Mucosa of stomach (tissue), 1 donor: ENCODE measurements at regions not wholly inside any gene's neighbourhood (a gene's known extent, or its start where the extent isn't known, plus 50 kb on each side); places are given as distances from the start of the nearest gene placed in this dataset.

Experiments
- H3K27me3 ChIP-seq: one replicate; pipeline ENCODE4 v1.7.0; 2013; ENCODE audit warnings: mild to moderate bottlenecking, low read length; ENCODE audit not compliant: control insufficient read depth, insufficient read depth
- H3K36me3 ChIP-seq: one replicate; pipeline ENCODE4 v1.7.0; 2013; ENCODE audit warnings: low read length; ENCODE audit not compliant: control insufficient read depth, insufficient read depth
- H3K4me1 ChIP-seq: one replicate; pipeline ENCODE4 v1.7.0; 2013; ENCODE audit warnings: mild to moderate bottlenecking, low read length; ENCODE audit not compliant: control insufficient read depth, insufficient read depth
- H3K4me3 ChIP-seq: one replicate; pipeline ENCODE4 v1.7.0; 2013; ENCODE audit warnings: low read length
- H3K9ac ChIP-seq: one replicate; pipeline ENCODE4 v1.7.0; 2013; ENCODE audit warnings: mild to moderate bottlenecking, low read length, moderate library complexity
- H3K9me3 ChIP-seq: one replicate; pipeline ENCODE4 v1.7.0; 2013; ENCODE audit warnings: mild to moderate bottlenecking, low read length, moderate library complexity; ENCODE audit not compliant: control insufficient read depth
- donor health status: Pancreatic carcinoma.

GRCh38 chr4:178958725-178959440 lies 1516.6 kb upstream of the AGA start:
- Histone ChIP-seq H3K4me3 (no peak overlapping the region), H3K36me3 (no peaks in the 10 kb centered on the region), H3K4me1 (no peaks in the 10 kb centered on the region), H3K27me3 (no peaks in the 10 kb centered on the region), H3K9ac (no peak overlapping the region), H3K9me3 (no peaks in the 10 kb centered on the region)

GRCh38 chr4:178963446-178964045 lies 1521.3 kb upstream of the AGA start:
- no peaks in the 10 kb centered on the region for H3K4me1 ChIP-seq
- no peak overlapping the region for H3K9ac ChIP-seq
- no peaks in the 10 kb centered on the region for H3K9me3 ChIP-seq
- no peaks in the 10 kb centered on the region for H3K36me3 ChIP-seq
- H3K4me3 ChIP-seq: no peak overlapping the region
- H3K27me3 ChIP-seq: no peaks in the 10 kb centered on the region

- H3K9ac ChIP-seq: no peak overlapping the region
- no peak overlapping the region for H3K4me3 ChIP-seq
- H3K27me3 ChIP-seq: no peaks in the 10 kb centered on the region
- no peaks in the 10 kb centered on the region for H3K9me3 ChIP-seq
- no peaks in the 10 kb centered on the region for H3K36me3 ChIP-seq
- H3K4me1 ChIP-seq: no peaks in the 10 kb centered on the region
Observed at GRCh38 chr4:178966644-178967043, 1524.4 kb upstream of the AGA start.

GRCh38 chr4:178970433-178971140 lies 1528.3 kb upstream of the AGA start:
- Histone ChIP-seq H3K4me3 (no peak overlapping the region), H3K4me1 (no peaks in the 10 kb centered on the region), H3K9me3 (no peaks in the 10 kb centered on the region), H3K36me3 (no peaks in the 10 kb centered on the region), H3K9ac (no peak overlapping the region), H3K27me3 (no peaks in the 10 kb centered on the region)

- H3K9me3 ChIP-seq: no peaks in the 10 kb centered on the region
- H3K4me3 ChIP-seq: no peak overlapping the region
- no peaks in the 10 kb centered on the region for H3K4me1 ChIP-seq
- H3K36me3 ChIP-seq: no peaks in the 10 kb centered on the region
- H3K9ac ChIP-seq: no peak overlapping the region
- no peaks in the 10 kb centered on the region for H3K27me3 ChIP-seq
Observed at GRCh38 chr4:178976861-178977260, 1534.6 kb upstream of the AGA start.

- H3K9ac ChIP-seq: no peak overlapping the region
- H3K4me3 ChIP-seq: no peak overlapping the region
- no peaks in the 10 kb centered on the region for H3K27me3 ChIP-seq
- H3K9me3 ChIP-seq: no peaks in the 10 kb centered on the region
- H3K36me3 ChIP-seq: no peaks in the 10 kb centered on the region
- no peaks in the 10 kb centered on the region for H3K4me1 ChIP-seq
Observed at GRCh38 chr4:178993306-178993705, 1551.1 kb upstream of the AGA start.

GRCh38 chr4:179001918-179002317 lies 1559.7 kb upstream of the AGA start:
- no peaks in the 10 kb centered on the region for H3K9me3 ChIP-seq
- H3K9ac ChIP-seq: no peak overlapping the region
- no peaks in the 10 kb centered on the region for H3K4me1 ChIP-seq
- no peaks in the 10 kb centered on the region for H3K27me3 ChIP-seq
- no peaks in the 10 kb centered on the region for H3K36me3 ChIP-seq
- no peak overlapping the region for H3K4me3 ChIP-seq

- H3K9me3 ChIP-seq: no peaks in the 10 kb centered on the region
- no peaks in the 10 kb centered on the region for H3K4me1 ChIP-seq
Observed at GRCh38 chr4:179007755-179008154, 1565.5 kb upstream of the AGA start.

GRCh38 chr4:179017581-179017980 lies 1575.3 kb upstream of the AGA start:
- no peak overlapping the region for H3K9ac ChIP-seq

More at GRCh38 chr4:179007755-179008154, 1565.5 kb upstream of the AGA start:
- H3K27me3 ChIP-seq: no peaks in the 10 kb centered on the region
- H3K9ac ChIP-seq: no peak overlapping the region
- H3K4me3 ChIP-seq: no peak overlapping the region
- no peaks in the 10 kb centered on the region for H3K36me3 ChIP-seq

GRCh38 chr4:179027569-179027968 lies 1585.3 kb upstream of the AGA start:
- Histone ChIP-seq H3K9me3 (no peaks in the 10 kb centered on the region), H3K4me1 (no peaks in the 10 kb centered on the region), H3K4me3 (no peak overlapping the region), H3K27me3 (no peaks in the 10 kb centered on the region), H3K36me3 (no peaks in the 10 kb centered on the region), H3K9ac (no peak overlapping the region)

More at GRCh38 chr4:179017581-179017980, 1575.3 kb upstream of the AGA start:
- Histone ChIP-seq H3K4me3 (no peak overlapping the region), H3K9me3 (no peaks in the 10 kb centered on the region), H3K27me3 (no peaks in the 10 kb centered on the region), H3K36me3 (no peaks in the 10 kb centered on the region), H3K4me1 (no peaks in the 10 kb centered on the region)

- Histone ChIP-seq H3K36me3 (no peaks in the 10 kb centered on the region), H3K4me3 (no peak overlapping the region), H3K9ac (no peak overlapping the region)
Observed at GRCh38 chr4:179028321-179028720, 1586.1 kb upstream of the AGA start.

GRCh38 chr4:179029683-179030082 lies 1587.4 kb upstream of the AGA start:
- no peaks in the 10 kb centered on the region for H3K4me1 ChIP-seq
- no peak overlapping the region for H3K9ac ChIP-seq
- no peaks in the 10 kb centered on the region for H3K27me3 ChIP-seq
- H3K36me3 ChIP-seq: no peaks in the 10 kb centered on the region
- no peak overlapping the region for H3K4me3 ChIP-seq
- H3K9me3 ChIP-seq: no peaks in the 10 kb centered on the region

More at GRCh38 chr4:179028321-179028720, 1586.1 kb upstream of the AGA start:
- no peaks in the 10 kb centered on the region for H3K9me3 ChIP-seq
- H3K4me1 ChIP-seq: no peaks in the 10 kb centered on the region
- H3K27me3 ChIP-seq: no peaks in the 10 kb centered on the region
